8988T (cell line): ENCODE measurements at regions not wholly inside any gene's neighbourhood (a gene's known extent, or its start where the extent isn't known, plus 50 kb on each side); places are given as distances from the start of the nearest gene placed in this dataset.

Source experiments
- DNase-seq: peaks from one replicate; pipeline ENCODE4 v3.0.0; 2011

- DNase-seq: no peak
Measured at GRCh38 chr6:48200869-48201390, 89.9 kb upstream of the PTCHD4 start.

- DNase-seq: no peak
Measured at GRCh38 chr6:48199499-48199898, 88.5 kb upstream of the PTCHD4 start.

- DNase-seq: no peak
Measured at GRCh38 chr6:48197941-48198340, 86.9 kb upstream of the PTCHD4 start.

- no peak for DNase-seq
Measured at GRCh38 chr6:48194596-48195295, 83.7 kb upstream of the PTCHD4 start.

GRCh38 chr6:48188158-48188557 lies 77.2 kb upstream of the PTCHD4 start:
- DNase-seq: no peak

GRCh38 chr6:48186746-48187145 lies 75.7 kb upstream of the PTCHD4 start:
- DNase-seq: no peak

- DNase-seq: no peak
Measured at GRCh38 chr6:48184648-48185047, 73.7 kb upstream of the PTCHD4 start.

- DNase-seq: no peak
Measured at GRCh38 chr6:48183811-48184605, 73.0 kb upstream of the PTCHD4 start.

GRCh38 chr6:48183178-48183577 lies 72.2 kb upstream of the PTCHD4 start:
- DNase-seq: no peak

GRCh38 chr6:48178700-48179099 lies 67.7 kb upstream of the PTCHD4 start:
- DNase-seq: no peak

- DNase-seq: no peak
Measured at GRCh38 chr6:48177786-48178185, 66.8 kb upstream of the PTCHD4 start.

GRCh38 chr6:48176645-48177308 lies 65.8 kb upstream of the PTCHD4 start:
- DNase-seq: no peak

GRCh38 chr6:48169635-48170034 lies 58.6 kb upstream of the PTCHD4 start:
- no peak for DNase-seq
